Right lobe of liver (tissue), 6 donors: ENCODE measurements at regions not wholly inside any gene's neighbourhood (a gene's known extent, or its start where the extent isn't known, plus 50 kb on each side); places are given as distances from the start of the nearest gene placed in this dataset.

ENCODE experiments used
- ATAC-seq, 4 donors: fragments of 200-7000 bp; cut with Tn5 transposase; one replicate each; pipeline ENCODE4 v1.9.1; 2020; ENCODE audit warnings: mild to moderate bottlenecking in 4 of 4, moderate library complexity in 4 of 4
- DNase-seq, 3 donors: peaks; one replicate each; pipeline ENCODE4 v3.0.0-alpha.2; 2020
- H3K27ac ChIP-seq, 3 donors: fragments of 200-600 bp; one replicate each; pipeline ENCODE4 v1.8.0; 2022
- H3K27me3 ChIP-seq, 2 donors: fragments of 200-600 bp; one replicate each; pipeline ENCODE4 v1.8.0; 2022
- H3K36me3 ChIP-seq, 4 donors: fragments of 200-600 bp; sonication (generic) in 1 of 4; one replicate each; pipeline versions ENCODE4 v1.5.1 to v1.8.0; 2017 to 2022; ENCODE audit warnings: control low read depth in 1 of 4
- H3K4me1 ChIP-seq, 4 donors: fragments of 200-600 bp; sonication (generic) in 1 of 4; one replicate each; pipeline versions ENCODE4 v1.5.1 to v1.8.0; 2017 to 2022; ENCODE audit warnings: control low read depth in 1 of 4
- H3K4me3 ChIP-seq, 3 donors: fragments of 200-600 bp; one replicate each; pipeline ENCODE4 v1.8.0; 2022
- H3K9me3 ChIP-seq, 4 donors: fragments of 200-600 bp; sonication (generic) in 1 of 4; one replicate each; pipeline versions ENCODE4 v1.5.1 to v1.8.0; 2017 to 2022; ENCODE audit warnings: control low read depth in 1 of 4
- POLR2A ChIP-seq: fragments of 450-650 bp; IDR thresholded peaks from one replicate; pipeline ENCODE4 v1.6.1; 2017; ENCODE audit warnings: antibody characterized with exemption, mild to moderate bottlenecking
- WGBS: methylation state at CpG from one replicate; pipeline ENCODE4 v1.1.6; 2018; ENCODE audit warnings: low coverage, low lambda C conversion rate; ENCODE audit not compliant: insufficient coverage; ENCODE audit errors: missing lambda C conversion rate; 5-methylcytosine and 5-hydroxymethylcytosine counted together
- intact Hi-C, 2 donors: fragments of 100-400 bp; cut with DNase I; formaldehyde crosslinking; loops; one replicate each; pipeline versions ENCODE4 v1.11.2 to v1.14.1; 2022
- TF ChIP-seq, protein P1 (sequence below), 4 donors: fragments of 200-600 bp in 3 of 4; fragments of 450-650 bp in 1 of 4; IDR thresholded peaks; one replicate each; pipeline versions ENCODE4 v1.5.1 to v1.8.0; 2016 to 2022; ENCODE audit warnings: antibody characterized with exemption in 4 of 4, mild to moderate bottlenecking in 2 of 4
- donor health status: DM: no; HTN: yes; CAD: no.
- donor health status: DM: no; HTN: no; CAD: no.
- donor health status: DM: no; HTN: no; CAD: no.
- donor health status: DM: no; HTN: yes; CAD: no.
- donor health status: DM: no; HTN: yes; CAD: no.

DNA sequence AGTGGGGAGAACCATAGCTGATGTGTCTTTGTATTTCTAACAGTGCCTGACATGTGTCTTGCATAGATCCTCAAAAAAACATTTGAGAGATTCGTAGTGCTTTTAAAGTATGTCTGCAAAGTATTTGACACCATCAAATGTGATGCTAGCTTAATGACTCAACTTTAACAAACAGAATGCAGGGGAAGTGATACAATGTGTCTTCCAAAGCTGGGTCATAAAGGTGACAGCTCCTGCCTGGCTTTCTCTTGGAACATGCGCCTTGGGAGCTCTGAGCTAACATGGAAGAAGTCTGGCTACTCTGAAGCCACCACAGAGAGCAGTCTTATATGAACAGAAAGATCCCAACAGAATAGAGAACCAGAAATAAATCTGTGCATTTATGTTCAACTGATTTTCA lies 78.2 kb downstream of the C1D start:
- 49% methylated on average over 2 of the region's 2 CpGs for WGBS
- Histone ChIP-seq H3K27ac (no peak overlapping the region), H3K4me3 (no peak overlapping the region)

DNA sequence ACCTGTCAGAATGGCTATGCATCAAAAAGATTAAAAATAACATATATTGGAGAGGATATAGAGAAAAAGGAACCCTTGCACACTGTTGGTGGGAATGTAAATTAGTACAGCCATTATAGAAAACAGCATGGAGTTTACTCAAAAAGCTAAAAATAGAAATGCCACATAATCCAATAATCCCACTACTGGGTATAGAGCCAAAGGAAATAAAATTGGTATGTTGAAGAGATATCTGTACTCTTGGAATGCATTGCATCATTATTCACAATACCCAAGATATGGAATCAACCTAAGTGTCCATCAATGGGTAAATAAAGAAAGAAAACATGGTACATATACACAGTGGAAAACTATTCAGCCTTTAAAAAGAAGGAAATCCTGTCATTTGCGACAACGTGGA lies 77.2 kb downstream of the C1D start:
- no peak overlapping the region for H3K27ac ChIP-seq
- no peaks in the 10 kb centered on the region for H3K27me3 ChIP-seq
- H3K4me1 ChIP-seq = no peaks in the 10 kb centered on the region
- no peak overlapping the region for H3K4me3 ChIP-seq
- no peaks in the 10 kb centered on the region for H3K36me3 ChIP-seq
- DNase-seq (no peak), ATAC-seq (no peak)
- intact Hi-C loops = no loop called here
- no peak for TF ChIP-seq POLR2A
- TF ChIP-seq, protein P1, sequence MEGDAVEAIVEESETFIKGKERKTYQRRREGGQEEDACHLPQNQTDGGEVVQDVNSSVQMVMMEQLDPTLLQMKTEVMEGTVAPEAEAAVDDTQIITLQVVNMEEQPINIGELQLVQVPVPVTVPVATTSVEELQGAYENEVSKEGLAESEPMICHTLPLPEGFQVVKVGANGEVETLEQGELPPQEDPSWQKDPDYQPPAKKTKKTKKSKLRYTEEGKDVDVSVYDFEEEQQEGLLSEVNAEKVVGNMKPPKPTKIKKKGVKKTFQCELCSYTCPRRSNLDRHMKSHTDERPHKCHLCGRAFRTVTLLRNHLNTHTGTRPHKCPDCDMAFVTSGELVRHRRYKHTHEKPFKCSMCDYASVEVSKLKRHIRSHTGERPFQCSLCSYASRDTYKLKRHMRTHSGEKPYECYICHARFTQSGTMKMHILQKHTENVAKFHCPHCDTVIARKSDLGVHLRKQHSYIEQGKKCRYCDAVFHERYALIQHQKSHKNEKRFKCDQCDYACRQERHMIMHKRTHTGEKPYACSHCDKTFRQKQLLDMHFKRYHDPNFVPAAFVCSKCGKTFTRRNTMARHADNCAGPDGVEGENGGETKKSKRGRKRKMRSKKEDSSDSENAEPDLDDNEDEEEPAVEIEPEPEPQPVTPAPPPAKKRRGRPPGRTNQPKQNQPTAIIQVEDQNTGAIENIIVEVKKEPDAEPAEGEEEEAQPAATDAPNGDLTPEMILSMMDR (IDR thresholded peaks at IDR 0.05) = no peak
- 58% methylated on average over 2 of the region's 2 CpGs for WGBS
- H3K9me3 ChIP-seq = no peaks in the 10 kb centered on the region

More for the DNA sequence above, 78.2 kb downstream of the C1D start:
- no peak for DNase-seq
- H3K27me3 ChIP-seq = no peaks in the 10 kb centered on the region
- H3K9me3 ChIP-seq = no peaks in the 10 kb centered on the region
- H3K4me1 ChIP-seq = no peaks in the 10 kb centered on the region
- intact Hi-C loops = no loop called here
- no peak for ATAC-seq
- TF ChIP-seq POLR2A = no peak
- TF ChIP-seq, protein P1 (IDR thresholded peaks at IDR 0.05) = no peak
- no peaks in the 10 kb centered on the region for H3K36me3 ChIP-seq

DNA sequence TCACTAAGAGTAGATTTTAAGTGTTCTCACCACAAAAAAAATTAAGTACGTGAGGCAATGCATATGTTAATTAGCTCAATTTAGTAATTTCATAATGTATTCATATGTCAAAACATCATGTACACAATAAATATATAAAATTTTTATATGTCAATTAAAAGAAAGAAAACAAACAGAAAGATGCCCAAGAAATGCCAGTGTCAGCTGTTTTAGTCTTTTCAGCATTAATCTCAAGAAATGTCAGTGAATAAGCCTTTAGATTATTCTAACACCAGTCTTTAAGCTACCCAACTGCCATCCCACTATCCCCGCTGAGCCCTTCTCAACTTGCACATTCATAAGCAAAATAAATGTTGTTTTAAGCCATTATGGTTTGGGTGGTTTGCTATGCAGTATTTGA lies 76.5 kb downstream of the C1D start:
- no peak overlapping the region for H3K4me3 ChIP-seq
- H3K27me3 ChIP-seq = no peaks in the 10 kb centered on the region
- no peaks in the 10 kb centered on the region for H3K4me1 ChIP-seq
- ATAC-seq (no peak), DNase-seq (no peak)
- no peaks in the 10 kb centered on the region for H3K36me3 ChIP-seq
- no peaks in the 10 kb centered on the region for H3K9me3 ChIP-seq
- 55% methylated on average over 2 of the region's 2 CpGs for WGBS
- intact Hi-C loops = no loop called here
- TF ChIP-seq, protein P1 (IDR thresholded peaks at IDR 0.05) = no peak
- no peak for TF ChIP-seq POLR2A
- no peak overlapping the region for H3K27ac ChIP-seq
